ENCODE measurements at regions not wholly inside any gene's neighbourhood (a gene's known extent, or its start where the extent isn't known, plus 50 kb on each side); places are given as distances from the start of the nearest gene placed in this dataset.

DNA sequence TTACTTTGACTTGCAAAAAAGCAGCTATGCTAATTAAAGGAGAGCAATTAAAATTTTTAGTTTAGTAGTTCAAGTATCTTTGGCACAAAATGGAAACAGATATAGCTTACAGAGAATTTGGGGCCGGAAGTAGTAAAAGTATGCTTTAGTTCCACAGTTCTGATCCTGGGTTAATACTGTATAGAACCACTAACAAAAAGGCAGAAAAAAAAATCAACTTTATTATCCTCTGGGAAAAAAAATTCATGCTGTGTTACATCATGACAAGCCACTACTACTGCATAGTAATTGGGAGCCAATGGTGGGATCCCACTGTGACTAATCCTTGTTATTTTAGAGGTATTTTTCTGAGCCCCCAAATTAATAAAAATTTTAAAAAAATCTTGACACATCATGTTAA lies 246.8 kb upstream of the PRDM9 start:
- no peak for DNase-seq (ENCODE audit: extremely low read depth, low read depth)
- TF ChIP-seq, protein P1, sequence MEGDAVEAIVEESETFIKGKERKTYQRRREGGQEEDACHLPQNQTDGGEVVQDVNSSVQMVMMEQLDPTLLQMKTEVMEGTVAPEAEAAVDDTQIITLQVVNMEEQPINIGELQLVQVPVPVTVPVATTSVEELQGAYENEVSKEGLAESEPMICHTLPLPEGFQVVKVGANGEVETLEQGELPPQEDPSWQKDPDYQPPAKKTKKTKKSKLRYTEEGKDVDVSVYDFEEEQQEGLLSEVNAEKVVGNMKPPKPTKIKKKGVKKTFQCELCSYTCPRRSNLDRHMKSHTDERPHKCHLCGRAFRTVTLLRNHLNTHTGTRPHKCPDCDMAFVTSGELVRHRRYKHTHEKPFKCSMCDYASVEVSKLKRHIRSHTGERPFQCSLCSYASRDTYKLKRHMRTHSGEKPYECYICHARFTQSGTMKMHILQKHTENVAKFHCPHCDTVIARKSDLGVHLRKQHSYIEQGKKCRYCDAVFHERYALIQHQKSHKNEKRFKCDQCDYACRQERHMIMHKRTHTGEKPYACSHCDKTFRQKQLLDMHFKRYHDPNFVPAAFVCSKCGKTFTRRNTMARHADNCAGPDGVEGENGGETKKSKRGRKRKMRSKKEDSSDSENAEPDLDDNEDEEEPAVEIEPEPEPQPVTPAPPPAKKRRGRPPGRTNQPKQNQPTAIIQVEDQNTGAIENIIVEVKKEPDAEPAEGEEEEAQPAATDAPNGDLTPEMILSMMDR (IDR thresholded peaks at IDR 0.05; ENCODE audit: low read depth, low read length), result no peak

- TF ChIP-seq, protein P1 (IDR thresholded peaks at IDR 0.05; ENCODE audit: low read depth, low read length), result no peak
- no peak for DNase-seq (ENCODE audit: extremely low read depth, low read depth)
Observed at GRCh38 chr5:23257656-23258055, 249.8 kb upstream of the PRDM9 start.

- TF ChIP-seq, protein P1 (IDR thresholded peaks at IDR 0.05; ENCODE audit: low read depth, low read length), result no peak
- no peak for DNase-seq (ENCODE audit: extremely low read depth, low read depth)
Observed at GRCh38 chr5:23253621-23254198, 253.7 kb upstream of the PRDM9 start.

DNA sequence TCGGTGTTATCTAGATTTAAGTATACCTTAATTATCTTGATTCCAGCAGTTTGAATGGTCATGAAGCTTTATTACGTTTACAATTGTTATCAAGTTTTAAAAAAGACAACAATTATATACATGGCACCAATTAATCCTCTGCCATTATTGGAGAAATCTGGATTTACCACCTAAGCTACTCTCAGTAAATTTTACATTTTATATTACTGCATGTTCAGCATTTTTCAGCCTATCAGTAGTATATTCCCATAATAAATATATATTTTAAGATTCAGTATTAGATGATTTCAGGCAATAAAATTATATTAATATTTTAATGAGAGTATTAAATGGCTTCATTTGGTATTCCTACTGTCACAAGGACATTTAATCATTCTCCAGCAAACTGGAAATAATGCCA lies 264.5 kb upstream of the PRDM9 start:
- no peak for DNase-seq (ENCODE audit: extremely low read depth, low read depth)
- TF ChIP-seq, protein P1 (IDR thresholded peaks at IDR 0.05; ENCODE audit: low read depth, low read length), result no peak

GRCh38 chr5:23235246-23235645 lies 272.2 kb upstream of the PRDM9 start:
- no peak for DNase-seq (ENCODE audit: extremely low read depth, low read depth)
- TF ChIP-seq, protein P1 (IDR thresholded peaks at IDR 0.05; ENCODE audit: low read depth, low read length), result no peak

GRCh38 chr5:23234197-23234596 lies 273.2 kb upstream of the PRDM9 start:
- no peak for DNase-seq (ENCODE audit: extremely low read depth, low read depth)
- TF ChIP-seq, protein P1 (IDR thresholded peaks at IDR 0.05; ENCODE audit: low read depth, low read length), result no peak

DNA sequence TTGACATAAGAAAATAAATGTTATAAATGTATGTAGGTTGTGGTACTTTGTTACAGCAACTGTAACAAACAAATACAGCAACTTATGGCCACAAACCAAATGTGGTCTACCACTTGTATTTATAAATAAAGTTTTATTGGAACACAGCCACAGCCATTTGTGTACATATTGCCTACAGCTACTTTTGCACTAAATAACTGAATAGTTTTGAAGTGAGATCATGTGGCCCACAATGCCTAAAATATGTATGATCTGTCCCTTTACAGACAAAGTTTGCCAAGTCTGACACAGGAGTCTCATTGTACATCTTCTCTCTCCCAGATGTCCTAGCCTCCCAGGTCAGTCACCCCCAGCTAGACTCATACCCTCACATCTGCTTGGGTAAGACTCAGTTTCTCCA lies 283.6 kb upstream of the PRDM9 start:
- DNase-seq (ENCODE audit: extremely low read depth, low read depth), result no peak
- TF ChIP-seq, protein P1 (IDR thresholded peaks at IDR 0.05; ENCODE audit: low read depth, low read length), result no peak
